Gastroesophageal sphincter (tissue), 4 donors: ENCODE measurements at regions not wholly inside any gene's neighbourhood (a gene's known extent, or its start where the extent isn't known, plus 50 kb on each side); places are given as distances from the start of the nearest gene placed in this dataset.

Experiments
- ATAC-seq: fragments of 150-250 bp; one replicate; pipeline ENCODE4 v1.9.1; 2016; ENCODE audit warnings: mild to moderate bottlenecking, moderate library complexity
- H3K27ac ChIP-seq, 4 donors: fragments of 200-600 bp; sonication (generic) in 3 of 4; 1 replicate in 3 of 4; 2 replicates in 1 of 4; pipeline ENCODE4 v1.5.1; 2016 to 2019
- H3K27me3 ChIP-seq: fragments of 200-600 bp; sonication (generic); one replicate; pipeline ENCODE4 v1.5.1; 2019
- H3K36me3 ChIP-seq, 2 donors: fragments of 200-600 bp; sonication (generic); one replicate each; pipeline ENCODE4 v1.5.1; 2019; ENCODE audit warnings: control low read depth in 1 of 2
- H3K4me1 ChIP-seq, 3 donors: fragments of 200-600 bp; sonication (generic); 1 replicate in 2 of 3; 2 replicates in 1 of 3; pipeline ENCODE4 v1.5.1; 2016 to 2019; ENCODE audit warnings: control low read depth in 2 of 3
- H3K4me3 ChIP-seq, 2 donors: fragments of 200-600 bp; sonication (generic); one replicate each; pipeline ENCODE4 v1.5.1; 2019; ENCODE audit warnings: mild to moderate bottlenecking in 1 of 2, moderate library complexity in 1 of 2
- H3K9me3 ChIP-seq, 3 donors: fragments of 200-600 bp; sonication (generic); one replicate each; pipeline ENCODE4 v1.5.1; 2017 to 2019; ENCODE audit warnings: control low read depth in 2 of 3
- CTCF ChIP-seq, 4 experiments: fragments of 200-600 bp in 2 of 4; fragments of 450-650 bp in 2 of 4; sonication (generic) in 1 of 4; IDR thresholded peaks; one replicate each; pipeline ENCODE4 v1.5.1; 2017 to 2019; ENCODE audit warnings: antibody characterized with exemption in 4 of 4, mild to moderate bottlenecking in 2 of 4, moderate library complexity in 2 of 4
- EP300 ChIP-seq: sonication (generic); formaldehyde crosslinking; IDR thresholded peaks from one replicate; pipeline ENCODE4 v1.6.1; 2017; ENCODE audit warnings: antibody characterized with exemption, mild to moderate bottlenecking
- POLR2A ChIP-seq, 2 donors: fragments of 450-650 bp; IDR thresholded peaks; one replicate each; pipeline ENCODE4 v1.6.1; 2017; ENCODE audit warnings: antibody characterized with exemption in 2 of 2, mild to moderate bottlenecking in 2 of 2, moderate library complexity in 1 of 2
- POLR2AphosphoS5 ChIP-seq: sonication (generic); formaldehyde crosslinking; IDR thresholded peaks from one replicate; pipeline ENCODE4 v1.6.1; 2017; ENCODE audit warnings: antibody characterized with exemption
- WGBS, 2 donors: methylation state at CpG; one replicate each; pipeline ENCODE4 v1.1.5; 2018; ENCODE audit warnings: low coverage in 1 of 2; 5-methylcytosine and 5-hydroxymethylcytosine counted together

- no peak overlapping the region for H3K27ac ChIP-seq
- no peaks in the 10 kb centered on the region for H3K27me3 ChIP-seq
- ATAC-seq = no peak
- H3K9me3 ChIP-seq = no peaks in the 10 kb centered on the region
- H3K4me1 ChIP-seq = no peaks in the 10 kb centered on the region
- no peak overlapping the region for H3K4me3 ChIP-seq
- H3K36me3 ChIP-seq = no peaks in the 10 kb centered on the region
- no peak for TF ChIP-seq EP300
- TF ChIP-seq CTCF (IDR thresholded peaks at IDR 0.05) = no peak
- TF ChIP-seq POLR2AphosphoS5 = no peak
- no peak for TF ChIP-seq POLR2A (IDR thresholded peaks at IDR 0.05)
These were observed 1250.9 kb downstream of the ROBO1 start for GRCh38 chr3:78516937-78517336.

DNA sequence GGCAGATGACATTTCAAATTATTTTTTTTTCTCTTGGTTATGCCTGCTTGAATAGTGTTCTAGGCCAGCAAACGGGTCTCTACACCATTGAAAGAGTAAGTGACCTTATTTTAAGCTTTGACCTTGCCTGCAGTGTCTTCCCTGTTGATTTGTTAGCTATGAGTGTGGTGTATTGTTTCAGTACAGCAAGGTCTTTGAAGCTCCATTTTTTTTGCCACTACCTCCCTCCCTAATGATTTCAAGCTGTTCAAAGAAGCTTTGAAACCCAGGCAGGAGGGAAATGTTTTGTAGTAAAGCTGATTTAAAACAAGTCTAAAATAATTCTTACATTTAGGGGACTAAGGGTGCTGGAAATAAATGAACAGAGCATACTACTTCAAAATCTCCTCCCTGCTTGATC is 1249.8 kb downstream of the ROBO1 start:
- H3K27me3 ChIP-seq = no peaks in the 10 kb centered on the region
- H3K4me3 ChIP-seq = no peak overlapping the region
- no peak overlapping the region for H3K27ac ChIP-seq
- no peak for ATAC-seq
- TF ChIP-seq POLR2A (IDR thresholded peaks at IDR 0.05) (no peak), EP300 (no peak), CTCF (IDR thresholded peaks at IDR 0.05) (no peak), POLR2AphosphoS5 (no peak)
- WGBS, 2 donors = 20 to 21% methylated on average over 1 of the region's 1 CpG
- H3K36me3 ChIP-seq = no peaks in the 10 kb centered on the region
- H3K4me1 ChIP-seq = no peaks in the 10 kb centered on the region
- H3K9me3 ChIP-seq = no peaks in the 10 kb centered on the region

DNA sequence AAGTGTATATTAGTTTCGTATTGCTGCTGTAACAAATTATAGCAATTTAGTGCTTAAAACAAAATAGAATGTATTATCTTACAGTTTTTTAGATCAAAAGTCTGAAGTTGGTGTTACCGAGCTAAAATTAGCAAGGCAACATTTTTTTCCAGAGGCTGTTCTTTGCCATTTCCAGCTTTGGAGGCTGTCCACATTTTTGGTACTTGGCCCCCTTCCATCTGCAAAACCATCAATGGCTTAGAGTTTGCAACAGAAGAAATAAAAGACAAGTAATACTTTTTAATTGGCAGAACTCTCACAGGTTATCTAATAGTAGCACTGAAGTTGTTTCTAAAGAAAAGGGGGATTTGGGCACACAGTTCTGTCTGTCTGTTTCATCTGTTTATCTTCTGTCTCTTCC is 1248.5 kb downstream of the ROBO1 start:
- 39 to 57% methylated on average over 2 of the region's 2 CpGs for WGBS, 2 donors
- no peak overlapping the region for H3K27ac ChIP-seq
- H3K36me3 ChIP-seq = no peaks in the 10 kb centered on the region
- no peak overlapping the region for H3K4me3 ChIP-seq
- no peaks in the 10 kb centered on the region for H3K4me1 ChIP-seq
- no peaks in the 10 kb centered on the region for H3K9me3 ChIP-seq
- H3K27me3 ChIP-seq = no peaks in the 10 kb centered on the region
- TF ChIP-seq POLR2AphosphoS5 = no peak
- no peak for TF ChIP-seq EP300
- no peak for TF ChIP-seq CTCF (IDR thresholded peaks at IDR 0.05)
- no peak for TF ChIP-seq POLR2A (IDR thresholded peaks at IDR 0.05)
- ATAC-seq = no peak

DNA sequence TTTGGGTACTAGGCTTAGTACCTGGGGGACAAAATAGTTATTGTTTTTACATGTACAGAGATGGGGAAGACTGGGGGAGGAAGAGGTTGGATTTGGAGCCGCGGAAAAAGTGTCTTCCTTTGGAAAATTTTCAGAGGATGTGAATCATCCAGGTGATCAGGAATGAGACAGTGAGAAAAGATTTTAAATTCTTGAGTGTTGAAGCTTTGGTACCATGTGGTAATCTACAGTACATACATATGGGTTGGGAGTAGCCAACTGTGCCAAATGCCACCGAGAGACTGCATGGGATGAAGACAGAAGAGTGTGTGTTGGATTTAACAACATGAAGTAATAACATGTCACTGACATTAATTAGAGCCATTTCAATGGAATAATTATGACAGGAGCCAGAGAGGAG is 1238.2 kb downstream of the ROBO1 start:
- no peaks in the 10 kb centered on the region for H3K36me3 ChIP-seq
- 75 to 76% methylated on average over 1 to 2 of the region's 3 CpGs for WGBS, 2 donors
- no peaks in the 10 kb centered on the region for H3K9me3 ChIP-seq
- H3K4me1 ChIP-seq = no peaks in the 10 kb centered on the region
- no peak for ATAC-seq
- H3K27ac ChIP-seq = no peak overlapping the region
- no peaks in the 10 kb centered on the region for H3K27me3 ChIP-seq
- H3K4me3 ChIP-seq = no peak overlapping the region
- TF ChIP-seq POLR2A (IDR thresholded peaks at IDR 0.05) = no peak
- TF ChIP-seq POLR2AphosphoS5 = no peak
- TF ChIP-seq CTCF (IDR thresholded peaks at IDR 0.05) = no peak
- no peak for TF ChIP-seq EP300

DNA sequence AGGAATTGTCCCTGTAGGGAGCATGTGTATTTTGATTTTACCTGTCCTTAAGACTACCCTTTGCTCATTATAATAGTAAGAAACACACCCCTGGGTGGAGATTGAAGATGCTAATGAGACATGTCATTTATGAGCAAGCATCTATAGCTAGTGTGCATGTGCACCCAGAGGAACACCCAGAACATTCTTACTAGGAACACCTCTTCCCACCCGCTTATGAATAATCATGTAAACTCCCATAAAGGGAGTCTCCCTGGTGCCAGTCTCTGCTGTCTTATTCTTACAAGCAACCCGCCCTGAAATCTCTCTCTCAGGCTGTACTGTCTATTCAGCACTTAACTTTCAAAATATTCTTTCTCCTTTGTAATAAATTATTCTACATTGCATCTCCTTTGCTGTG is 1227.3 kb downstream of the ROBO1 start:
- ATAC-seq = no peak
- no peak overlapping the region for H3K4me3 ChIP-seq
- H3K27ac ChIP-seq = no peak overlapping the region
- H3K36me3 ChIP-seq = no peaks in the 10 kb centered on the region
- no peak for TF ChIP-seq CTCF (IDR thresholded peaks at IDR 0.05)
- TF ChIP-seq POLR2A (IDR thresholded peaks at IDR 0.05) = no peak
- no peak for TF ChIP-seq POLR2AphosphoS5
- TF ChIP-seq EP300 = no peak
- no peaks in the 10 kb centered on the region for H3K27me3 ChIP-seq
- 56 to 73% methylated on average over 1 to 2 of the region's 2 CpGs for WGBS, 2 donors
- no peaks in the 10 kb centered on the region for H3K4me1 ChIP-seq
- no peaks in the 10 kb centered on the region for H3K9me3 ChIP-seq
